Activated naive CD4-positive, alpha-beta T cell treated with Interleukin-2 at 50 U/mL for 16 hours (primary cell): ENCODE measurements at regions not wholly inside any gene's neighbourhood (a gene's known extent, or its start where the extent isn't known, plus 50 kb on each side); places are given as distances from the start of the nearest gene placed in this dataset.
A peak's percentile ranks its signal among the peaks of the same experiment; 100 is the strongest.

Experiments used
- DNase-seq: peaks from one replicate; pipeline ENCODE4 v3.0.0-alpha.2; 2020

DNA sequence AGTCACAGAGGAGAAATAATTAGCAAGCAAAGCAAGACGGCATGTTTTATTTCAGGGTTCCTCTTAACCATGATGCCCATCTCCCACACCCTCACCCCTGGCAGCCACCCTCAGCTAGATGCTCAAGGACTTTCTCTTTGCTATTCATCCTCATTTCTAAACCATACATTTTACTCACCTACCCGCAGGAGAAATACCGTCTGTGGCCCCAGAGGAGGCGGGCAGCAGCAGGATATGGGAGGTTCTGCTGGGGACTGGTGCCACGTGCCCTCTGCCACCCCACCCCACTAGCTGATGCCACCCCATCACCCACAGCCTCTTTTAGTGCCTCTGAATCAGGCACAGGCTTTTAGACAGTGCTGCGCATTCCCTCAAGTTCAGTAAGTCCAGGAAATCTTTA, 168.7 kb upstream of the ITGB1 start:
- DNase-seq, result peak; percentile 60

DNA sequence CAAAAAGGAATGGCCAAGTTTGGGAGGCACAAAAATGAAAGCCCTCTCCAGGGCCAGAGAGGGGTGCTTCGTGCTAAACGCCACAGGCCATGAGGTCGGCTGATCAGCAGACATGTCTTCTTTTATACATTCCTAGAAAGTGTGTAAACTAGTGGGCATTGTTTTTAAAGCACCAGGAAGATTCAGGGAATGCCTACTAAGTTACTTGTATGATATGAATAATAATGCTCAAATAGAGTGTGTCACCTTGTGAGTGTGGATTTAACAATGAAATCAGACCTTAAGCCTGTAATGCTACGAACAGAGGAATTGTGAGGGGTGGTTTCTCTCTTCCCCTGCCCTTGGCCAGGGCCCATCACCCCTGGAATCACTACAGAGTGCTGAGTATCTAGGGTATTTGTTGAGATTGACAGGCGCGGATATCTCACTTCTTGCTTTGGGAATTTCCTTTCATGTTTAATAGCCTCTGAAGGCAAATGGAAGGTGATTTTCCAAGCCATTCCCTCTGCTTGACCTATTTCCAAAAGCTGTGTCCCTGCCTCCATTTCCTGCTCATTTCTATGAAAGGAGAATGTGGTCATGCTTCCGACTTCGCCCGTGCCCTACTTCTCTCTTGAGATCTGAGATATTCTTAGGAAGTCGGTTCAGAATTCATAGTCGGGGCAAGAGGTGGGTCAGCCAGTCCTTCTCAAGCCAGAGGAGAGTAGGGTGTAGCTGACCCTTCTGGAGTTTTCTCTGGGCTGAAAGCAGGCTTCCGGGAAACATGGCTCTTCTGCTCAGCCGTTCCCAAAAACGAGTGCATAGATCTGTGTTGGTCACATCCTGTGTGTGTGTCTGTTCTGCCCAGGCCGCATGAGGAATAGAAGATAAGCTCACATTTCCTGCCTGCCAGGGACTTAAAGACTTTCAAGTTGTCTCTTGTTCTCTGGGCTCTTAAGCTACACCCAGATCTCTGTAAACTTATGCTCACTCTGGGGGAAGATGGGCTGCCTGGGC, 167.8 kb upstream of the ITGB1 start:
- DNase-seq, result no peak

DNA sequence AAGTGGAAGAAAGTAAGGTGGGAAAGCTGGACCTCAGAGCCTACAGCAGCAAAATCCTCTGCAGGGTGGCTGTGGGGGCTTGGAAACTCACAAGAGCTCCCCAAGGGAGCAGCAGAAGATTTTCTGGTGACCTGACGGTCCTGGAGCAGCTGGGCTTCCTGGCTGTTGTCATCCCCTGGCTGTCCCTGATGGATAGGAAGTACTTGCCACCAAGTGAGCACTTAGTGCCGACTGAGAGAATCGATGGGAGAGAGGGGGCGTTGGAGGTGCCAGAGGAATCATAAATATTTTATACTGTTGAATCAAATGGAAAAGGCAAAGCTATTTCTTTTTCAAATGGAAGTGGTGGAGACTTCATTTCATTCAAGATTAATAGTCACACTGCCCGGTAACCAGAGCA, 167.1 kb upstream of the ITGB1 start:
- DNase-seq, result no peak

DNA sequence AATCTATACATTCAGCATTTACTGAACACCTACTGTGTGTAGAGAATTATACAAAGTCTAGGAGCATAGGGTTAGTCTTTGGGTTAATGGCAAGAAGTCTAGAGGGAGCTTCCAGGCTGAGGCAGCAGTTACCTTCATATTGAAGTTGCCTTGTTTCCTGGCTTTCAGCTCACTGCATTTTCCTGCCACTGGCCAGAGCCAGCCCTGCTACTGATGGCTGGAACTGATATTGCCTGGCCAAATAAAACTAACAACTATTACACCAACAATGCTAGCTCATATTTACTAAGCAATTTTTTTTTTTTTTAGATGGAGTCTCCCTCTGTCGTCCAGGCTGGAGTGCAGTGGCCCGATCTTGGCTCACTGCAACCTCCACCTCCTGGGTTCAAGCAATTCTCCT, 165.7 kb upstream of the ITGB1 start:
- DNase-seq, result no peak

DNA sequence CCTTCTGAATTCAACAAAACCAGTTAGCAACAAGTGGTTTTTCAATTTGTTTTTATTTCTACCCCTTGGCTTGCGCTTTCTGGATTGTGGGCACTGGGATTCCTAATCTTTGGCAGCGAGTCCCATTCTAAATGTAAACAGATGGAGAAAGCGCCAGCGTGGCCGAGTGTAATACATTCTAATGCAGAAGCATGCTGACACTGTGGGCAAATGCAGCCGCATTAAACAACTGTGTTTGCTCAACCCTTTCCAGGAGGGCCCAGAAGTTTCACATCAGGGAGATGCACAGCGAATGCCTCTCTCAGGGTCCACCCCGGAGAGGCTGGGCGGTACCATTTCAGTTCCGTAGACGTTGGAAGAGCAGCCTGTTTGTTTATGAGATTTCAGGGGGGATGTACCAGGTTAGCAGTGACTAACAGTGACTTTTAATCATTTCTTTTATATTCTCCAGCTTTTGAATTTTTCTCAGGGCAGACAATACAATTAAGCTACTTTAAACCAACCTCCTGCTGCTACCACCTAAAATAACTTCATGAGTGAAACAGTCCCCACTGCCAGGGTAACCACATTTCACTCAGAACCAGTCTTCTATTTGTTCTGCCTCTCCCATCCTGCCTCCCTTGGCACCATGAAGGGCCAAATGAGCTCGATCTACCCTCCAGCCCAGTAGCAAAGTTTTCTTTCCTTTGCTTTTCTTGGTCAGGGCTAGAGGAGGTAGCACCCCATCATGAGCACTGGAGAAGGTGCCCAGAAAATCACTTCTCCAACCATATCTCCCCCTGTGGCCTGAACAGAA, 164.2 kb upstream of the ITGB1 start:
- no peak for DNase-seq

DNA sequence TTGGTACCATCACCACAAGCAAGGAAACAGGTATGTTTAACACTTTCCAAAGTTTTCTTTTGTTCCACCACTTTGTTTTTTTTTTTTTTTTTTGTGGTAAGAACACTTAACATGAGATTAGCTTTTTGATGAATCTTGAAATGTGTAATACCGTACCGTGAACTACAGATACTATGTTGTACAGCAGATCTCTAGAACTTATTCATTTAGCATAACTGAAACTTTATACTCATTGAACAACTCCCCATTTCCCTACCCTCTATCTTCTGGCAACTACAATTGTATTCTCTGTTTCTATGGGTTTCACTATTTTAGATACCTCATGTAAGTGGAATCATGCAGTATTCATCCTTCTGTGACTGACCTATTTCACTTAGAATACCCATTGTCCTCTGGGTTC, 162.7 kb upstream of the ITGB1 start:
- DNase-seq, result no peak

DNA sequence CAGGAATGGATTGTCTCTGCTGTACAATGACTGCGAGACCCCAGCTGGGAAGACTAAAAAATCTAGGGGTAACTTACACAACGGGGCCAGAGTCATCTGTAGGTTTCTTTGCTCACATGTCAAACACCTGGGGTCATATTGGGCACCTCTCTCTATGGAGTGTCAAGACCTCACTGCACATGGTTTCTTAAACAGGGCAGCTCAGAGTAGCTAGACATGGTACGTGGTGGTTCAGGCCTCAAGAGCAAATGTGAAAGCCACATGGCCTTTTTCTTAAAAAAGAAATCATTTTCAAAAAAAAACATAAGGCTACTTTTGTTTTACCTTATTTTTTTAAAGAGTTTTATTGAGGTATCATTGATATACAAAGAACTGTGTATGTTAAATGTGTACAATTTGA, 162.2 kb upstream of the ITGB1 start:
- DNase-seq, result no peak

DNA sequence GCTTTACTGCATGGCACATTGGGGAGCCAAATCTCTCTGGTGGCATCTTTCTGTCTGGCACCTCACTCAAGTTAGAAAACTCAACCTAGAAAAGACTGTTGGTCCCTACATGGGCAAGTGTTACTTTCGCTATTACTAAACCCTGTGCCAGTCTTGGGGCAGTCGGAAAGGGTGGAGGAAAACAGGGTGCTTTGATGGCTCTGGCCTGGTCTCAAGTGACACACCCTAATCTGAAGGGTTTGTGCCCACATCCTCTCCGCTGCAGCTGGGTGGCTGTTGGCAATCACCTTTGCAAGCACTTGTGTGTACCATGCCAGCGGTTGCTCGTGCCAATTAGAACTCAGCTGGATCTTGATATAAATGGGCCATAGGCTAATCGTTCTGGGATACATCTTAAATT, 159.8 kb upstream of the ITGB1 start:
- peak; percentile 52 for DNase-seq

DNA sequence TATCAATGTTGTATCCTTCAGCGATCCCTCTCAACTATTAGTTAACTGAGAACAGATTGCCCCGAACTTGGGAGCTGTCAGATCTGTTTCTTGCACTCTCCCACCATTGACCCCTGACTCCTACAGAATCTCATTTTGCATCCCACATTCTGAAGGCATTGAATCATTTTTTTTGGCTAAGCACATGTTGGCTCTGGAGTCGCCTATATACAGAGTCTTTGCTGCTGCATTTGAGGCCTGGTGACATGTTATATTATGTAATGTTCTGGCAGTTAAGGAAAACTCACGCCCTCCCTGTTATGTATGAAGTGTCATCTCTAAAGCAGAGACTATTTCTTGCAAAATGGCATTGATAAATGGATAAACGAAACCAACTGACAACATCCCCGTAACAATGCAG, 159.2 kb upstream of the ITGB1 start:
- no peak for DNase-seq

DNA sequence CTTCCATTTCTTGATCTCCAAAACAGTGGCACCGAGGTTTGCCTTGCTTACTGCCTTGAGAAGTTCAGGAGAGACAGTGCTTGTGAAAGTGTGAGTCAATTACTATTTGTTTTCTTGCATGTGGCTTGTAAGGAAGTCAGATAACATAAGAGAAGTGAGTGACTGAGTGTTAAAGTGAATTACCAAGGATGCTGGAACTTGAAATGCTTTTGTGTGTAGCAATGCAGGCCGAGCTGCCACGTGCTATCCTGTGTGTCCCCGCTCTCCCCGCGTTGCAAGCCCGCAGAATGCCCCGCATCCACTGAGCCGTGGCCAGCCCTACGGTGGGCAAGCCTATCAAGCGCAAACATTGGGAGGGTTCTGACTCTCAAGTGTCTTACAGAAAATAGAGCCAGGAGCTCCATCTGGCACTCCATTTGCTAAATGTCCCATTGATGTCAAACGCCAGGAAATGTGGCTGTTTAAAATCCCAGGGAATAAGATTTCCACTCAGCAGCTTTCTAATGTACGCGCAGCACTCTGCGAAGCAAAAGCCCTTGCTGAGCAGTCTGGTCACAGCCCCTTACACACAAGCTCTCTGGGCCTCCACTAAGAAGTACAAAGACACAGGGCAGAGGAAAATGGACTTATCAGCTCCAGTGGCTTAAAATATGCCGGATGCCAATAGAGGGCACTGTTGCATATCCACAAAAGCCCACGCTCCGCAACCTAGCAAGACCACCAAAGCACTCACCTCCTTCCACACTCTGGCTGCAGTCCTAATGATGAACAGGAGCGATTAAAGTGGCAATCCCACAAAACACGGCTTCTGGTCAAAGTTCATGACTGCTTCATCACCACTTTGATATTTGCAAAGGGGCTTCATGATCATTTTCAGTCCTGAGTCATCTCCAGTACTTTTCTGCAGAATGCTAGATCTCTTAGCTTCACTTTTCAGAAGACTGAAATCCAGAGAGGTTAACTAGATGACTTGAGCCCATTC, 158.0 kb upstream of the ITGB1 start:
- peak; percentile 45 for DNase-seq

DNA sequence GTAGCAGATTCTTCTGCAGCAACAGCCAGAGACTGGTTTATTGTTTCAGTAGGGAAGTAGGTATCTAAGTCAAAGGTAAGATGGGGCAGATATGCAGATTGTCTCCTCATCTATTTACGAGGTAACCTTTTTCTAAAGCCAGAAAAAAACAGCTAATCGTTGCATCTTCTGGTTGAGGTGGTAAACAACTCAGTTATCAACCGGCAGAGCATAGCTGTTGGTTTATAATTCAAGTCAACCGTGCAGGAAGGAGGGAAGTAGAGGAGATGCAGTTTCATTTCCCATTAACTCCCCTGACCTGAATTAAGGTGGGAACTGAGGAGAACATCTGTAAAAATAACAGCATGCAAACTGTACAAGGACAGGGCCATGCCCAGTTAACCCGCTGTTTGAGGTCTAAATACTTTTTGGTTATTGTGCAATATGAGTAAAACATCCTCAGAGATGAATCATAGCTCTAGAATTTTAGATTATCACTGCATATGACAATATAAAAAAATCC, 156.5 kb upstream of the ITGB1 start:
- no peak for DNase-seq

DNA sequence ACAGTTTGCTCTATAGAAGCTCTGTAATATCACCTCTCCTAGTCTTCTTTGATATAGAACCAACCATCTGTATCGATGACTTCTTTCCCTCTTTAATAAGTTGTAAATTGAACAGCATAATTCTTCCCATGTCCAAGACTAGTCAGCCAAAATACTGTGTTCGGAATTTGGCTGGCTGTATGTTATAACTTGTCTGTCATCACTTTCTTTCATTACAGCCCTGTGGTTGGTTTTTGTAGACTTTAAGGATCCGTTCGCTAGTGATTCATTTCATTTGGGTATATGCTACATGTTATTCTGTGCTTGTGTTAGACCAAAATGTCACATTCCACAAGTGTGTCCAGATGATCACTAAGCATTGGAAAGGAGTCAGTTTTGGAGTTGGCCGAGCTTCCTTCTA, 155.4 kb upstream of the ITGB1 start:
- no peak for DNase-seq

DNA sequence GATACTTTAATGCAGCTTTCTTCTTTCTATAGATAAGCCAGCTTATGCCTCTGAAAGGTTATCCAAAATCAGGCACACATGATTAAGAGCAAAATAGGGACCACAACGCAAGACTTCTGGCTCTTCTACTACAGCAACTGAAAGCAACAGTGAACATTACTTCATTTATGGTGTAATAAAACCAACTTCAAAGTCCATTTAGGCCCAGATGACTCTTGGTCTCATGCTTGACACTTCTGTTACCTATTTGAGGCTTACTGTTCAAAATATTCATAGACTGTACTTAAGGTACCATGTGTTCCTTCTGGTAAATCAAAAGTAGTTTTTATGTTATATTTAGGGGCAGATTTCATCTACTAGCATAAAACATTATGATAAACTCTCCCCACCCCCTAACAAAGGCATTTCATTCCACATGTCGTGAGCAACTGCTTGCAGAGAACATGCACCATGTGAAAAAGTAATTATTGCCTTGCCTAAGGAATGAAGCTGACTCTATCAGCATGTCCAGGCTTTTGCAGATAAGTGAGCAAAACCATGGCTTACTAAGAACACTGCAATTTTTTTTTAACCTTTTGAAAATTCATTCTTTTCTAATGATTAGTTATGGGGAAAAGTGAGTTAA, 154.9 kb upstream of the ITGB1 start:
- DNase-seq, result no peak

DNA sequence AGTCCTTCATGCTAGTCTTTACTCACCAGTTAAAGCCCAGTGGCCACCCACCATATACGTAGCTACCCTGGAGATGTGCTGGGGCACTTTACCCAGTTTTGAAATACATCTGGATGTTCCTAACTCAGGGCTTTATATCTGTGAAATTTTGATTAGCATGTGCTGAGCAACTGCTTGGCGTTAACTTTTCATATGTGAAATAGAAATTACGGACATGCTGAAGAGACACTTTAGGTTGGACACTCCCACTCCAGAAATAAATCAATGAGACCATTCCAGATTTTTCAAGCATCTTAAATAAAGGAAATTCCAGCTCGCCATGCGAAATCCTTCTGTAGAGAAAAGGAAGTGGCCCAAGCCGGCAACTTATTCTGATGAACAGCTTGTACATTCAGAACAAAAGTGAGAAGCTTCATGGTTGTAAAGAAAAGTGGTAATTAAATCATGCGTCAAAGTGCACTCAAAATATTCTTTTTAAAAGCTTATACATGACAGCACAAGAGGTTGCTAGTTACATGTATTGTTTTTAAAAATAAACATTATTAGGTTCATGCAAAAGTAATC, 153.5 kb upstream of the ITGB1 start:
- DNase-seq, result no peak

DNA sequence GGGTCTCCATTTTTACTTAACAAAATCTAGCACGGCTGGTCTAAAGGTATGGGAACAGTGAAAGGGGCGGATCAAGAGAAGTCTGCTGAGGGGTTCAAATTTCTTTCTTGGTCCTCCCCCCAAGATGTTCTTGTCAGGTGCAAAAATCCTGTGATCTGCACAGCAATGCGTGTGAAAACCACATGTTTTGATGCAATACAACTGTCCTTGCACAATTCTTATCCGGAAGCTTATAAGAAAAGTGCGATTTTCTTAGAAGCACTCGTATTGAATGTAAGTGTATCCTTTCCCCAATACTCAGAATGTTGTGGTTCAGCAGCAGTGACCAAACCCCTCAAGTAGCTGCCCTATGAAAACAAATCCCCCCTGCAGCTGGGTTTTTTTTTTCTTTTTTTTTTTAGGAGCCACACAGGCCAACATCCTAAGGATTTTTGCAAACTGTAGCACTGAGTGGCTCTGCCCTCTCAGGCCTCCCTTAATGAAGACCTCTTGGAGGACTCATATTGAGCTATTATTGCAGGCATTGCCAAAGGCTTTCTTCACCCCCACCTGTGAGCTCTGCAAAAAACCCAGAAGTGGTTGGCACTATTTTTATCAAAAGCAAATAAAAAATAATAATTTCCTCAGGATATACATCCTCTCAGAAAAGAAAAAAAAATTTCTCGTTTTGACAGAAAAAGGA, 151.9 kb upstream of the ITGB1 start:
- no peak for DNase-seq

DNA sequence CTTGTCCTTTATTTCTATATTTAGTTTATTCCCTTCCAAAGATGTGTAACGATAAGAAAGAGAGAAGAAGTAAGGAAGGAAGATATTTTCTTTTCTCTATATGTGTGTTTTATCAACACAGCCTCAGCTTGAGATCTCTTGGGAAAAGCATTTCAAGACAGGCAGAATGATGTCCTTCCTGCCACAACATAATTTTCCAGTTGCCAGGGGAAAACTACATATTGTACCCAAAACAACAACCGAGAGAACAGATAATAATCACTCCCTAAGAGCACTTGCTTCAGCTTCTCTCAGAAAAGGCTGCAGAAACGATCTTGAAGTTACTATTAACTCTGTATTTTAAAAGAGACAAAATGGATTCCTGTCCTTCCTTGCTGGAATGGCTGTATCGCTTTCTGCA, 151.4 kb upstream of the ITGB1 start:
- no peak for DNase-seq

DNA sequence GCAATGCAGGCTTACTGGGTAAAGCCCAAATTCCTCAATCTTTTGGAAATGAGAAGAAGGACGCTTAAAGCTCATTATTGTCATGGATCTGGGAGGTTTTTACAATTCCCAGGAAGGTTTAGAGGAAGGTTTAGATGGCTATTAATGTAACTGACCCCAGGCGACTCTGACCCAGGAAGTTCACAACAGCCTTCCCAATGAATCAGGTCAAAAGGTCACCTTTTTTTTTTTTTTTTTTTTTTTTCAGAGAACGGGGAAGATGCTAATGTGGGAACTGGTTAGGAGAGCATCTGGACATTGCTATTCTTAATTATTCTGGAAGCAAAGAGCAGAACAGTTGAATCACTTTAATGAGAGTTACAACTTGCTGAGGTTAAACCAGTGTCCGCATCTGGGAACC, 149.9 kb upstream of the ITGB1 start:
- no peak for DNase-seq

DNA sequence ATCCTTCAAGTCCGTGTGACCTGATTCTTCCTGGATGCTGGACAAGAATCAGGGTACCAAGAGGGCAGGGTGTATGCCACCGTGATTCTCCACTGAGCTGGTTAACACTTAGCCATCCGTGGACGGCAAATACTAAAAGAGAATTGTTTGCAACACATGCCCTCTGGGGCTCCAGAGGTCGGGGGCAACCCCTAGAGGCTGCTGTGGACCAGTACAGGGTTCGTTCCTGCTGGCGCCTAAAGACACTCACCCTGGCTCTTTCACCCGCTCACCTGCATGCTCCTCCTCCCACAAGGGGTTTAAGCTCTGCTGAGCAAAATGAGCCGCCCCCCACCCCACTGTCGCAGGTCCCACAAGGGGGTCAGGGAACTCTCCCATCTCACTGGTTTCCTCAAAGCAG, 148.7 kb upstream of the ITGB1 start:
- no peak for DNase-seq

DNA sequence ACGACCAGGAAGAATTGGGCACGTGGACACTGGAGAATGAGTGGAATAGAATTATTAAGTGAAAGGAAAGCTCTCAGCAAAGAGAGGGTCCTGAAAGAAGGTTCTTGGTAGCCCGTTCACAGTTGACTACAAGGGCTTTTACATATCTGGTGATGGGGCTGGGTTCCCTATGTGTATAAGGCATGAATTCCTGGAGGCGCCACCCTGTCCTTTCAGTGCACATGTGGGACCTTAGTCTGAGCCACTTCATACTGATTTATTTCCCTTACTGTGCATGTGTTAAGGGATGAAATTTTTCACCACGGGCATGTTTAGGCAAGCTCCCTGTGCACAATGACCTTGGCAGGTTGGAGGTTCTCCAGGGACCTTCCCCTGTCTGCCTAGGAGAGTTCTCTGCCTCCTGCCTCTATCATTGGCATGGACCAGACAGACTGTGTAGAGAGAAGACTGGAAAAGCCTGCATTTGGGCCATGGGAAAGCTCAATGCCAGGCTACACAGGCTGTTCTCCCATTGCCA, 145.9 kb upstream of the ITGB1 start:
- no peak for DNase-seq

DNA sequence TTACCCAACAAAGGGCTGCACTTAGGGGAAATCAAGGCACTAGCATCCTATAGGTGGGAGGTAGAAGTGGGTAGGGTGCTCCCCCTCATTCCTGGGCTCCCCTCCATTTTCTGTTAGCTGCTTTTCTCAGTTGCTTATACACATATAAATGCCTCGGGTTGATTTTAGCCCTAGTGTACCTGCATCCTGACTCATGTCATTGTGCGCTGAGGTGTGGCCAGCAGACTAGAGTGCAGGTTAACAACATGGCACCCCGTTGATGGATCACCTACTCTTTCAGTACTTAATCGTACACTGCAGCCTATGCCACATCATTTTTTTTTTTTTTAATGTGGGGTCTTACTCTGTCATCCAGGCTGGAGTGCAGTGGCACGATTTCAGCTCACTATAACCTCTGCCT, 144.0 kb upstream of the ITGB1 start:
- no peak for DNase-seq

DNA sequence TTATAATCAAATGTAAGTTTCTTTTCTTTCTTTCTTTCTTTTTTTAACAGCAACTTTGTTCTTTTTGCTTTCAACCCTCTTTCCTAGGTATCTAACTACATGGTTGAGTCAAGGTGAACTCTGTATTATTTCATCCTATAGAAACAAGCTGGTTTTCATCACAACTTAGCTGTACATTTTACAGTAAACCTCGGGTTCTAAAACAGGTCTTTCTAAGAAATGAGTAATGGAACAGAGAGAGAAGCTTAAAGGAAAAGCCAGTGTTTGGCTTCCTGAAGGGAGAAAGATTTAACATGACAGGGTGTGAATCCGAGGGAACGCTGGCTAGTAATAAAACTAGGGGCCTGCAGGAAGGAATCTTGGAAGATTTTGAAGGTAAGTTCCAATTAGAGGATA, 143.4 kb upstream of the ITGB1 start:
- no peak for DNase-seq
